ENCODE measurements at regions not wholly inside any gene's neighbourhood (a gene's known extent, or its start where the extent isn't known, plus 50 kb on each side); places are given as distances from the start of the nearest gene placed in this dataset.
A peak's percentile ranks its signal among the peaks of the same experiment; 100 is the strongest.
"Not testable (repeated sequence)": the region's sequence is repeated elsewhere in the genome, so short reads cannot be mapped to it uniquely, and the experiment has no call there.

GRCh38 chr3:39721076-39721475 is 88.3 kb upstream of the MYRIP start:
- Mint-ChIP-seq H3K27ac (ENCODE audit: unreplicated experiment) (no peak overlapping the region), H3K4me1 (ENCODE audit: unreplicated experiment) (no peaks in the 10 kb centered on the region), H3K4me3 (ENCODE audit: unreplicated experiment) (no peak overlapping the region), H3K9me3 (ENCODE audit: unreplicated experiment) (no peaks in the 10 kb centered on the region), H3K27me3 (ENCODE audit: unreplicated experiment) (no peaks in the 10 kb centered on the region), H3K36me3 (ENCODE audit: unreplicated experiment) (no peaks in the 10 kb centered on the region)
- DNase-seq (ENCODE audit: extremely low spot score, unreplicated experiment), result no peak
- TF ChIP-seq, protein P1, sequence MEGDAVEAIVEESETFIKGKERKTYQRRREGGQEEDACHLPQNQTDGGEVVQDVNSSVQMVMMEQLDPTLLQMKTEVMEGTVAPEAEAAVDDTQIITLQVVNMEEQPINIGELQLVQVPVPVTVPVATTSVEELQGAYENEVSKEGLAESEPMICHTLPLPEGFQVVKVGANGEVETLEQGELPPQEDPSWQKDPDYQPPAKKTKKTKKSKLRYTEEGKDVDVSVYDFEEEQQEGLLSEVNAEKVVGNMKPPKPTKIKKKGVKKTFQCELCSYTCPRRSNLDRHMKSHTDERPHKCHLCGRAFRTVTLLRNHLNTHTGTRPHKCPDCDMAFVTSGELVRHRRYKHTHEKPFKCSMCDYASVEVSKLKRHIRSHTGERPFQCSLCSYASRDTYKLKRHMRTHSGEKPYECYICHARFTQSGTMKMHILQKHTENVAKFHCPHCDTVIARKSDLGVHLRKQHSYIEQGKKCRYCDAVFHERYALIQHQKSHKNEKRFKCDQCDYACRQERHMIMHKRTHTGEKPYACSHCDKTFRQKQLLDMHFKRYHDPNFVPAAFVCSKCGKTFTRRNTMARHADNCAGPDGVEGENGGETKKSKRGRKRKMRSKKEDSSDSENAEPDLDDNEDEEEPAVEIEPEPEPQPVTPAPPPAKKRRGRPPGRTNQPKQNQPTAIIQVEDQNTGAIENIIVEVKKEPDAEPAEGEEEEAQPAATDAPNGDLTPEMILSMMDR (IDR thresholded peaks at IDR 0.05), result no peak

DNA sequence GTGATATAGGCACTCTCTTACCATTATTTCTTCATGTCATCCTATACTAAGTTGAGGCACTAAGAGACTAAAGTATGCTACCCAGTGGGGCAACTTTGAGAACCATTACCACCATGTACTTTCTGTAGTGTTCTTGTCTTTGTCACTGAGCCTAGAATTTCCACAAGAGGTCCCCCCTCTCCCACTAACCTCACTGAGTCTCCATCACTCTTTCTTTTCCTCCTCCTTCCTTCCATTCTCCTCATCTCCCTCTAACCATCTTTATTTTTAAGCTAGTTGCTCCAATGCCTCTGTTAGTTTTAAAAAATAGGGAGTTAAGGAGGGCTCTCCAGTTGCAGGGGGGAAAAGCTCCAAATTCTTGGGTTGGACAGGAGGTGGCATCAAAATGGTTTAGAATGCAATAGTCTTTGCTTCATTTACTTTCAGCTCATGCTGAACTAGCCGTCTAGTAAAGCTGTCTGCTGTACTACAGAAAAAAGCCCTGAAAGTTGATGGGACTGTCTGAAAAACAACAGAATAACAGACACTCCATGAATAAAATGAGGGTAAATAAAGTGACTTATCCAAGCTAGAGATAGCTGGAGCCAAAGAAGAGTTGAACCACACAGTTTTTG is 85.1 kb upstream of the MYRIP start:
- Mint-ChIP-seq H3K27ac (ENCODE audit: unreplicated experiment) (no peak overlapping the region), H3K27me3 (ENCODE audit: unreplicated experiment) (no peaks in the 10 kb centered on the region), H3K36me3 (ENCODE audit: unreplicated experiment) (no peaks in the 10 kb centered on the region), H3K4me3 (ENCODE audit: unreplicated experiment) (no peak overlapping the region), H3K4me1 (ENCODE audit: unreplicated experiment) (no peaks in the 10 kb centered on the region), H3K9me3 (ENCODE audit: unreplicated experiment) (no peaks in the 10 kb centered on the region)
- TF ChIP-seq, protein P1 (IDR thresholded peaks at IDR 0.05), result peak; percentile 48
- no peak for DNase-seq (ENCODE audit: extremely low spot score, unreplicated experiment)

- Mint-ChIP-seq H3K4me1 (ENCODE audit: unreplicated experiment) (no peaks in the 10 kb centered on the region), H3K9me3 (ENCODE audit: unreplicated experiment) (no peaks in the 10 kb centered on the region), H3K27ac (ENCODE audit: unreplicated experiment) (no peak overlapping the region), H3K4me3 (ENCODE audit: unreplicated experiment) (no peak overlapping the region), H3K36me3 (ENCODE audit: unreplicated experiment) (no peaks in the 10 kb centered on the region), H3K27me3 (ENCODE audit: unreplicated experiment) (no peaks in the 10 kb centered on the region)
- TF ChIP-seq, protein P1 (IDR thresholded peaks at IDR 0.05), result no peak
- DNase-seq (ENCODE audit: extremely low spot score, unreplicated experiment), result no peak
These were observed 84.1 kb upstream of the MYRIP start for GRCh38 chr3:39725321-39725720.

GRCh38 chr3:39727415-39727814 is 82.0 kb upstream of the MYRIP start:
- no peak for DNase-seq (ENCODE audit: extremely low spot score, unreplicated experiment)
- Mint-ChIP-seq H3K4me1 (ENCODE audit: unreplicated experiment) (no peaks in the 10 kb centered on the region), H3K4me3 (ENCODE audit: unreplicated experiment) (no peak overlapping the region), H3K36me3 (ENCODE audit: unreplicated experiment) (no peaks in the 10 kb centered on the region), H3K9me3 (ENCODE audit: unreplicated experiment) (no peaks in the 10 kb centered on the region), H3K27ac (ENCODE audit: unreplicated experiment) (no peak overlapping the region), H3K27me3 (ENCODE audit: unreplicated experiment) (no peaks in the 10 kb centered on the region)
- TF ChIP-seq, protein P1 (IDR thresholded peaks at IDR 0.05), result no peak

DNA sequence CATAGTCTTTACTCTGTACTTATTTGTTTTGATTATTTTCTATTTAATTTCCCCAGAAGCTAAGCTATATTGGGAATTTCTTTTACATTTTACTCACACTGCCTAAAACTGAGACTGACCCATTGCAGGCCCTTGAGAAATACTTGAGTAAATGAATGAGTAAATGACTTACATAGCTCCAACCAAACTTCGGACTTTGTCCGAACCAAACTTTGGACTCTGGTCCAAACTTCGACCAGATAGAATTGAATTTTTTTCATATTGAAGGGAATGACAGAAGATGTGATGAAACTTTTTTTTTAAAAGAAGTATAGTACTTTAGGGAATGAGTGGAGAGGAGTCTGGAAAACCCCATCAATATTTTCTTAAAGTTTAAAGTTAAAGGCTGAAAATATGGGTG is 75.6 kb upstream of the MYRIP start:
- no peak for DNase-seq (ENCODE audit: extremely low spot score, unreplicated experiment)
- H3K4me1 Mint-ChIP-seq (ENCODE audit: unreplicated experiment), result no peaks in the 10 kb centered on the region
- H3K27ac Mint-ChIP-seq (ENCODE audit: unreplicated experiment), result no peak overlapping the region
- no peak overlapping the region for H3K4me3 Mint-ChIP-seq (ENCODE audit: unreplicated experiment)
- TF ChIP-seq, protein P1 (IDR thresholded peaks at IDR 0.05), result no peak
- H3K27me3 Mint-ChIP-seq (ENCODE audit: unreplicated experiment), result no peaks in the 10 kb centered on the region
- H3K9me3 Mint-ChIP-seq (ENCODE audit: unreplicated experiment), result no peaks in the 10 kb centered on the region
- no peaks in the 10 kb centered on the region for H3K36me3 Mint-ChIP-seq (ENCODE audit: unreplicated experiment)

DNA sequence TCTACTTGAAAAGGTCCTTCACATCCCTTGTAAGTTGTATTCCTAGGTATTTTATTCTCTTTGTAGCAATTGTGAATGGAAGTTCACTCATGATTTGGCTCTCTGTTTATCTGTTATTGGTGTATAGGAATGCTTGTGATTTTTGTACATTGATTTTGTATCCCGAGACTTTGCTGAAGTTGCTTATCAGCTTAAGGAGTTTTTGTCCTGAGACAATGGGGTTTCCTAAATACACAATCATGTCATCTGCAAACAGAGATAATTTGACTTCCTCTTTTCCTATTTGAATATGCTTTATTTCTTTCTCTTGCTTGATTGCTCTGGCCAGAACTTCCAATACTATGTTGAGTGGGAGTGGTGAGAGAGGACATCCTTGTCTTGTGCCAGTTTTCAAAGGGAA is 69.8 kb upstream of the MYRIP start:
- H3K4me3 Mint-ChIP-seq (ENCODE audit: unreplicated experiment); H3K4me1 Mint-ChIP-seq (ENCODE audit: unreplicated experiment); DNase-seq (ENCODE audit: extremely low spot score, unreplicated experiment); H3K36me3 Mint-ChIP-seq (ENCODE audit: unreplicated experiment); H3K27ac Mint-ChIP-seq (ENCODE audit: unreplicated experiment); H3K27me3 Mint-ChIP-seq (ENCODE audit: unreplicated experiment): not testable (repeated sequence)
- H3K9me3 Mint-ChIP-seq (ENCODE audit: unreplicated experiment), result peaks cover 14% of the 10 kb centered on the region
